ENCODE measurements at regions not wholly inside any gene's neighbourhood (a gene's known extent, or its start where the extent isn't known, plus 50 kb on each side); places are given as distances from the start of the nearest gene placed in this dataset. TPM values are rescaled to one million over a fixed set of nuclear protein-coding genes. Genes with fewer than 3 reads are reported as not detected.

Small RNA genes lying in the stretch of these regions (microRNA-seq; reads per million reads assigned to microRNA genes)
- gene RN7SL659P (ENCODE audit: insufficient read depth, insufficient read length) (not detected), gene RNA5SP293 (ENCODE audit: insufficient read depth, insufficient read length) (not detected), gene RNU6-1064P (ENCODE audit: insufficient read depth, insufficient read length) (not detected), gene RNU6-996P (ENCODE audit: insufficient read depth, insufficient read length) (not detected)

Small RNA genes lying in the stretch of these regions (small RNA-seq; reads per million reads assigned to genes)
- gene RN7SL659P = 0 reads per million in 5 experiments
- 0 reads per million in 5 experiments for gene RNA5SP293
- 0 reads per million in 5 experiments for gene RNU6-1064P
- 0 to 20.5 (median 0) reads per million in 5 experiments for gene RNU6-996P
